GM19328 (cell line): ENCODE measurements at regions not wholly inside any gene's neighbourhood (a gene's known extent, or its start where the extent isn't known, plus 50 kb on each side); places are given as distances from the start of the nearest gene placed in this dataset.
"Not testable (repeated sequence)": the region's sequence is repeated elsewhere in the genome, so short reads cannot be mapped to it uniquely, and the experiment has no call there.

Experiments
- ATAC-seq: cut with Tn5 transposase; IDR thresholded peaks from one replicate; pipeline ENCODE4 v1.9.1; 2021; ENCODE audit warnings: mild to moderate bottlenecking, moderate library complexity; ENCODE audit not compliant: unreplicated experiment

DNA sequence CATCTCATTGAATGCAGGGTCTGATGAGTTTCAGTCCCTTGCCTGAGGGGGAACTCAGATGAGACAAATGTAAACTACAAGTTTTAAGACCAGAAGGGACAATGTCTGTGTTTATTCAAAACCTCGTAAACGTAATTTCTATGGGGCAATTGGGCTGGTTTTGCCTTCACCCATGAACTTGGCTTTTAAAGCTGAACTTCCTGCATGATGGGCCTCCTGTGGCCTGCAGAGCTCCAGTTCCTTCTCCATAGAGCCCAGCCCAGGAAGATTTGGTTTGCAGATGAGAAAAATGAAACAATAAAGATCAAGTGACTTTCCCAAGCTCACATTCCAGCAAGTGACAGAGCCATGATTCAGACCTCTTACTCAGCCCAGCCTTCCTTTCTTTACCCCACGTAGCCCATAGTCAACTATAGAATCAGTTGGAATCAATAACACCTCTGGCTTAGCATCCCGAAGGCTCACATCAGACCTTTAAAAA lies 612.3 kb downstream of the UTRN start:
- no peak for ATAC-seq

DNA sequence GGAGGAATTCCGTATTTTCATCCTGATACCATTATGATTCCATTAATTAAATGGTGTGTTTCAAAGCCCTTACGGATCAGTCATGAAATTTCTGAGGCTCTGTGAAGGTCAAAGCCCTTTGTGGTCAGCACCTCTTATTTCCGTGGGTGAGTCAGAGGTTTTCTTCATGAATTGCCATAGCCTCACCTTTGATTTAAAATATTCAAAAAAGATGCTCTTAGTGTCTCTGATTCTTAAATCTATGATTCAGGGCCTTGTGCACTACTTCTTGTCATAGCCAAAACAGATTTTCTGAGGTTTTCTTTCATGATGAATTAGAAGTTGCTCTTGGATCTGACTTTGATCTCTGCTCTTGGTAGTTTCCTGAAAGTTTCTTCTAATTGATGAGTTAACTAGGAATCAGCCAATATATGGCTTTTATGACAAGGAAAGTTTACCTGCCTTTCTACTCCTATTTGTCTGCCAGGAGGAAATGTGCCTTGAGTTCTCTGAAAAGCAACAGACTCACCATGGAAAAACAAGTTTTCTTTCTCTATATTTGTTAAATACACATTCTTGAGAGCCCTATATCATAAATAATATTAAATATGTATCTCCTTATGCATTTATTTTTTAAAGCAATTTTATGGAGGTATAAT lies 613.0 kb downstream of the UTRN start:
- no peak for ATAC-seq

DNA sequence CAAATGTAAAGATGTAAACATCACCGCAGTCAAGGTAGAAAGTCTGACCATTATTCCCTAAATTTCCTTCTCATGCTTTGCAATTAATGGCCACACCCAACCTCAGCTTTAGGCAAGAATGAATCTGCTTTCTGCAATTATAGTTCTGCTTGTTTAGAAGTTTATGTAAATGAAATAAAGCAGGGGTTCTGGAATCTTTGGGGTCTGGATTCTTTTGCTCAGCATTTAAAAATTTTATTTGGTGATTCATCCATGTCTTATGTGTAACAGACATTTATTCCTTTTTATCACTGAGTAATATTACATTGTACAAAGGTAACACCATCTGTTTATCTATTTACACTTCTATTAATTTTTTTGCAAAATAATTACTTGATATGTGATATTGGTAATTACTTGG lies 613.6 kb downstream of the UTRN start:
- ATAC-seq, result no peak

DNA sequence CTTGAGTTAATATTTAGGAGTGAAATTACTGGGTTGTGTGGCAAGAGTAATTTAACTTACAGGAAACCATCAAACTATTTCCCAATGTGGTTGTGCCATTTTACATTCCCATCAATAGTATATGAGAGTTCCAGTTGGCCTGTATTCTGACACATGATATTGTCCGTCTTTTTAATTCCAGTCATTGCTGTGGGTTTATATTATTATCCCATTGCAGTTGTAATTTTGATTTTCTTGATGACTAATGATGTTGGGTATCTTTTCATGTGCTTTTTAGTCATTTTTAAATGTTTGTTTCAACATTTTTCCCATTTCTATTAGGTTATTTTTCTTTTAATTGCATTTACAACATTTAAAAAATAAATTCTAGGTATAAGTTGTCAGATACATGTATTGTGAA lies 614.0 kb downstream of the UTRN start:
- ATAC-seq, result no peak

DNA sequence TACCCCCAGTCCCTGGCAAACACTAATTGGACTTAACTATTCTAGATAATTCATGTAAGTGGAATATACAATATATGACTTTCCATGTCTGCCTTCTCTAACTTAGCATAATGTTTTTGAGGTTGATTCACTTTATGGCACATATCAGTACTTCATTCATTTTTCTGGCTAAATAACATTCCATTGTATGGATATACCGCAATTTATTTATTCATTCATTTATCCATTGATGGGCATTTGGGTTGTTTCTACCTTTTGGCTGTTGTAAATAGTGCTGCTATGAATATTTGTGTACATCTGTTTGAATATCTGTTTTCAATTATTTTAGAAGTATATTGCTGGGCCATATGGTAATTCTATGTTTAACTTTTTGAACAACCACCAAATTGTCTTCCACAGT lies 616.3 kb downstream of the UTRN start:
- ATAC-seq, result no peak

DNA sequence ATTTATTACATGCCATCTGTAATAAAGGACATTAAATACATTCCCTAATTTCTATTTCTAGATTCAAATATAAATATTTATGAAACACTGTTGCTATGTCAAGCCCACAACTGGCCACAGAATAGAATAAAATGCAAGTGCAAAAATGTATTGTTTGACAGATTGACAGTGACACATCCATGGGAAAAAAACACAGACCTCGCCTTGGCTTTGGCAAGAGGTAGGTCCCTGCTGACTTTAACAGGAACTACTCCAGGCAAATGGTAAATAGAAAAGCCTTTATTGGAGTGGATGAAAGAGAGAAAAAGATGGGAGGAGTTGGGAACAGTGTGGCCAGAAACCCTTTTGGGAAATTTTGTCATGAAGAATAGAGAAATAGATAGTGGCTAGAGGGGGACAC lies 622.9 kb downstream of the UTRN start:
- no peak for ATAC-seq

DNA sequence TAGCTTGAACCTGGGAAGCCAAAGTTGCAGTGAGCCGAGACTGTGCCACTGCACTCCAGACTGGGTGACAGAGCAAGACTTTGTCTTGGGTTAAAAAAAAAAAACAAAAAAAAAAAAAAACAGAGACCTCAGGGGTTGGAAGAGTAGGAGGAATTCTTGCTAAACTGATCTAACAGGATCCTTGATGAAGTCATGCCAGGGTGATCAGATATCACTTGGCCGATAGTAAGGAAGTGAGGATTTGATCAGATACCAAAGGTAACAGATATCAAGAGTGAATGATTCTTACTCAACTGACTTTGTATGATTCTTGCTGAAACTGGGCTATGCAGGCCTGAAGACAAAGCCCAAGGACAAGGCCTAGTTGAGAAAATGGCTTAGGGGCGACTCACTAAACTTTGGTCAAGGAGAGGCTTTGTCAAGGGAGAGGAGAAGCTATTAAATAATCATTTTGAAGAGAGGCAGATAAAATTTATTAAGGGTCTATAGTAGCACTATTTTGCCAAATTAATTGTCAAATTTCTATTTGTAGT lies 624.7 kb downstream of the UTRN start:
- no peak for ATAC-seq

DNA sequence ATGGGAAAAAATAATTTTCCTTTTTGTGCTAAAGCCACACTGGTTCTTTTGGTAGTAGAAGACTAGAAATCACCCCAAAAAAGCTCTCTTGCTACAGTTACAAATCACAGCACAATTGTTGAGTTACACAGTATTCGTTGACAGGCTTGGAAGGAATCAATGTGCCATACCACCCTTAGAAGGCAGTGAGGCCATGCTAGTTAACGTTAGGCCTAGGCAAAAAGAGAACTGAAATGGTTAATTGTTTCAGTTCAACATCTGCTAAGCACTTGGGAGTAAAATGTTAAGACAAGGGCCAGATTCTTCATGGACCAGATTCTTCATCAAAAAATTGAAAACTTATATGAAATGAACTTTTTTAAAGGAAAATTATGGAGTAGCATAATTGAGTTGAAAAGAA lies 626.2 kb downstream of the UTRN start:
- no peak for ATAC-seq

DNA sequence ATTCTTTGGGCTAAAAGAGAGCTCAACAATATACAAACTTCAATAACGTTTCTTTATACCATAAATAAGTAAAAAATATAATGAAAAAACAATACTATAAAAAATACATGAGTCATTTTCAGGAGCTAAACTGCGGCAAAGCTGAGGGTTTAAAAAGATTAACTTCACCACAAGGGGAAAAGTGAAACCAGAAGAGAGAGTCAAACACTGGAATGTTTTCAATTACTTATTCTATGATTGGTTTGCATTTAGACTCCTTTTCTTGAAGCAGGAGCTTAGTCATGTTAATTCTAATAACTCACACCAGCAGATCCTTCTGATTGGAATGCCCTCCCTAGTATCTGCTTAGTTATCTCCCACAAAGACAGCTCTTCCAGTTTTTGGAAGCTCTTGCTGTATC lies 627.3 kb downstream of the UTRN start:
- ATAC-seq, result no peak

DNA sequence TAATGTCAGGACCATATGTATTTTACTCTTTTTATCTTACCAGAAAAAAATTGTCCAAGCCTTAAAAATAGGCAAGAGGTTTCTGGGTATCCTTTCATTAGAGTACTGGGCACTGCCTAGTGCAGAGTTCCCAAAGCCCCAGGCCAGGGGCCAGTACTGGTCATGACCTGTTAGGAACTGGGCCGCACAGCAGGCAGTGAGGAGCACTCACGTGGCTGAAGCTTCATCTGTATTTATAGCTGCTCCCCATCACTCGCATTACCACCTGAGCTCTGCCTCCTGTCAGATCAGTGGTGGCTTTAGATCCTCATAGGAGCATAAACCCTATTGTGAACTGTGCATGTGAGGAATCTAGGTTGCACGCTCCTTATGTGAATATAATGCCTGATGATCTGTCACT lies 632.9 kb downstream of the UTRN start:
- ATAC-seq, result no peak

DNA sequence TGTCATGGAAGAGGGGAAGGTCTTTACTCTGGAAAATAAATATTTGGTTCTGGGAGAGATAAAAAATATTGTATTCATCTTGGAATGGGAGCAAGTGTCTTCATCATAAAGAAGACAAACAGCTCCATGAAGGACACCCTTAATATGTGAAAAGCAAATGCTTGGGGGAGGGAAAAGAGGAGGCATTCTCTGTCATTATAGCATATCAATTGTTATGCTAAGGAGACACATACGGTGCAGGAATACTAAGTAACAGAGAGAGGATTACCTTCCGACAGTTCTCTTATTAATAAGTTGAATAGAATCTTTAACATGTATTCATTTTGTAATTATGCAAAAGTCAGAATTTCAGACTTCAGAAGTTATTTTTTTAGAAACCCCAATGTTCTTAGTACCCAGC lies 634.4 kb downstream of the UTRN start:
- ATAC-seq, result no peak

DNA sequence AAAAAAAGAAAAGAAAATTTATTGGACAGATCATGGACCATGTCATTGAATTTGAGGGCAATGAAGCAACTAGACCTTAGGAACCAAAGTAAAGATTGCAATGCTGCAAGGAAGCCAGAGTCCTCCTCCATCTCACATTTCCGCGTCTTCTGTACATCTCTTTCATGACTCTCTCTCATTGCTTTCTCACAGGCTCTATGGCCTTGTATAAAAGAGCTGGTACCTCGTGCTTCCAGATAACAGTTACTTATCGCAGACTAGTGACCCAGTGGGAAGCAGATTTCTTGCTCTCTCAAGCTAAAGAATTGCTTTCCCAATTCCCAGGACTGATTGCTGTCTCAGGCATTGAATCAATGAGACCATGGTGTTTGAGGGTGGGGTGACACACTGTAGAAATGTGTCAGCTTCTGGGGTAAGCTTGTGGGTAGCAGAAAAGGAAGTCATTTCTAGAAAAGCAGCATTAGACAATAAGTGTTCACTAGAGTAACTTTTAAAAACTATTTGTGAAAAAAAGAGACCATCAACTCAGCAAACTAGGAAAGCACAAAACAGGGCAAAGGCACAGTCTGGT lies 635.3 kb downstream of the UTRN start:
- ATAC-seq, result no peak

DNA sequence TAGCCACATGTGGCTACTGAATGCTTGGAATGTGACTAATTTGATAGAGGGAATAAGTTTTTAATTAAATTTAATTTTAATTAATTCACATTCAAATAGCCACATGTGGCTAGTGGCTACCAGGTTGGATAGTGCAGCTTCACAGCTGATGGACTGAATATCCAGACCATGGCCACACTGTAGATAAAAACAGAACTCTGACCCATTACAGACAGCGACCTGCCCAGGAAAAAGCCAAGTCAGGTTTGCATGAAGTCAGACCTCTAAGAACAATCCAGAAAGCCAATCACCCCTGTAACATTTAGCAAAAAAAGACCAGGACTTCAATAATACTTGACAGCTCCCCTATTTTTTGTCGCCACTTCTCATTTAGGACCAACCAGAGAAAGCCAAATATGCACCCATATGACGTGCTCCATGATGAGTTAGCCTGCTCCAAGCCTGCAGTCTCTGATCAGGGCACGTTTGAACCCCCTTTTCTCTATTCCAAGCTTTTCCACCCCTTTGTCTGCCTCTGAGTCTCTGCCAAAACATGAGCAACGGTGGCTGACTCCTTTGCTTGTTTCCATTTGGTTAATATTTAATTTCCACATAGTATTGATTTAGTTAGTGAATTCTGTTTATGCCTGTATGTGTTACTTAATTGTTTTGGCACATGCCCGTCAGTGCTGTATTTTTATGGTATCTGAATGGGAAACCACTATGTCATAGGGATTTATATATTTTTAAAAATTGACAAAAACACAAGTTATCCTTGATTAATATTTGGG lies 636.3 kb downstream of the UTRN start:
- ATAC-seq, result no peak

DNA sequence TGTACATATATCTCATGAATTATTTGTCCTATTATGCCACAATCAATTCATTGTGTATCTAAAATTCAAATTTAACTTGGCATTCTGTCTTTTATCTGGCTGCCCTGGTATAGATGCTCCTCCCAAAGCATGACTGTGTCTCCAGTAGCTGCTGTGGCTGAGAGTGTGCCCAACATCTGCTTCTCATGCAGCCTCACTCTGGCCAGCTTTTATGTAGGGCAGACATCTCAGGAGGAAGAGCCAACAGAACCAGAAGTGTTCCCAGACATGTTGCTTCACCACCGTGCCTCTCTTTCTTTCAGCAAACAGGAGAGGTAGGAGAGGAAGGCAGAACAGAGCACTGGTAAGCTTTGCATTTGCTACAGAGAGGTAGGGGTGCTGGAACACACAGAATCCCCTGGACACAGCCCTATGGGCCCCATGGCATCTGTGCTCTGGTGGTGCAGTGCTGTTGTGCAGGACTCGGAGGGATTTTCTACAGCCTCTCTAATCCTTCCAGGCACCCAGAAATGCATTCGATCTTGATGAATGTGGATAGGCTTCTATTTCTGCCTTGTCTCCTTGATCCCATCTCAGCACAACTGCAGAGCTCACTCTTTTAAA lies 637.1 kb downstream of the UTRN start:
- ATAC-seq, result no peak

DNA sequence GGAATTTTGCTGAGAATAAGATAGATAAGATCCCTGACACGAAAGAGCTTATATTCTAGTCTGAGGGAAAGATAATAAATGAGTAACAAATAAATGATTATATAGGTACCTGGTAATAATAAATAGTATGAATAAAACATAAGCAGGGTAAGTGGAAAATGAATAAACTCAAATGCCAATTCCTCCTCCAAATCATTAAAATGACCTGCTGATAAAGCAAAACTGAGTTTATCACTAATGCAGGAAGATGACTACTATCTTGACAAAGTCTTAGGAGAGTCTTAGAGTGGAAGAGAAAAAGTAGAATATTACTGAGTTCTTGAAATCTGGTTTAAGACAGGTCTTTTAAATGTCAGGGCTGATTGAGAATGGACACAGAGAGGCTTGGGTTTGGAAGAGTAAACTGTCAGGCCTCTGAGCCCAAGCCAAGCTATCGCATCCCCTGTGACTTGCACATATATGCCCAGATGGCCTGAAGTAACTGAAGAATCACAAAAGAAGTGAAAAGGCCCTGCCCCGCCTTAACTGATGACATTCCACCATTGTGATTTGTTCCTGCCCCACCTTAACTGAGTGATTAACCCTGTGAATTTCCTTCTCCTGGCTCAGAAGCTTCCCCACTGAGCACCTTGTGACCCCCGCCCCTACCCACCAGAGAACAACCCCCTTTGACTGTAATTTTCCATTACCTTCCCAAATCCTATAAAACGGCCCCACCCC lies 637.8 kb downstream of the UTRN start:
- ATAC-seq, result not testable (repeated sequence)

DNA sequence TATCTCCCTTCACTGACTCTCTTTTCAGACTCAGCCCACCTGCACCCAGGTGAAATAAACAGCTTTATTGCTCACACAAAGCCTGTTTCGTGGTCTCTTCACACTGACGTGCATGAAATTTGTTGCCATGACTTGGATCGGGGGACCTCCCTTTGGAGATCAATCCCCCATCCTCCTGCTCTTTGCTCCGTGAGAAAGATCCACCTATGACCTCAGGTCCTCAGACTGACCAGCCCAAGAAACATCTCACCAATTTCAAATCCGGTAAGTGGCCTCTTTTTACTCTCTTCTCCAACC lies 638.3 kb downstream of the UTRN start:
- ATAC-seq, result not testable (repeated sequence)

DNA sequence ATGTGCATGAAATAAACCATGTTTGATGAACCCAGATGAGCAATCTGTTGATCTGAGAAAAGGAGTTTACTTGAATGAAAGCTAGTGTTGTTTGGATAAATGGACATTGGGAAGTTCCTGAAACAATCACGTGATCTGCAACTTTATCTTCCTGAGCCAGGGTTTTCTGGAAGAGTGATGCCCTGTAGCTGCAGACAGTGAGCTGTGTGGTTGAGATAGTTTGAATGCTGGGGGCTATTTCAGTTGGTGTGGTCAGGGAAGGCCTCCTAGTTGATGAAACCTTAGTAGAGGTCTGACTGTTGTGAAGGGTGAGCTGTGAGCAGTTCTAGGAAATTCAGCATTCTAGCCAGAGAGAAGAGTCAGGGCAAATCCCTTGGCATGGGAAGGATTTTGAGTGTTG lies 643.7 kb downstream of the UTRN start:
- ATAC-seq, result no peak

DNA sequence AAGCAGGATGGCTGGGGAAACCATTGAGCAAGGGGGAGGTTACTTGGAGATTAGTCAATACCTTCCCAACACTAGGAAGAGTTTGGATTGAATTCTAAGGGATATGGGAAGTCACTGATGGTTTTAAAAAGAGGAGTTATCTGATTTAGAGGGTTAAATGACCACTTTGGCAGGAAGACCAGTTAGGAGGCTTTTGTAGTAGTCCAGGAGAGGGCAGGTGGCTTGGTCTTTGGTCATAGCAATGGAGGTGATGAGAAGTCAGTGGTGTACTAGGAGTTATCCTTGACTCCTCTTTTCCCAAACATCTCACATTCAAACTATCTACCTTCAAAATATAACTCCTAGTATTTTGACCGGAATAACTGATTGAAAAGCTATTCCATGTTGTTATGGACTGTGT lies 644.1 kb downstream of the UTRN start:
- no peak for ATAC-seq

DNA sequence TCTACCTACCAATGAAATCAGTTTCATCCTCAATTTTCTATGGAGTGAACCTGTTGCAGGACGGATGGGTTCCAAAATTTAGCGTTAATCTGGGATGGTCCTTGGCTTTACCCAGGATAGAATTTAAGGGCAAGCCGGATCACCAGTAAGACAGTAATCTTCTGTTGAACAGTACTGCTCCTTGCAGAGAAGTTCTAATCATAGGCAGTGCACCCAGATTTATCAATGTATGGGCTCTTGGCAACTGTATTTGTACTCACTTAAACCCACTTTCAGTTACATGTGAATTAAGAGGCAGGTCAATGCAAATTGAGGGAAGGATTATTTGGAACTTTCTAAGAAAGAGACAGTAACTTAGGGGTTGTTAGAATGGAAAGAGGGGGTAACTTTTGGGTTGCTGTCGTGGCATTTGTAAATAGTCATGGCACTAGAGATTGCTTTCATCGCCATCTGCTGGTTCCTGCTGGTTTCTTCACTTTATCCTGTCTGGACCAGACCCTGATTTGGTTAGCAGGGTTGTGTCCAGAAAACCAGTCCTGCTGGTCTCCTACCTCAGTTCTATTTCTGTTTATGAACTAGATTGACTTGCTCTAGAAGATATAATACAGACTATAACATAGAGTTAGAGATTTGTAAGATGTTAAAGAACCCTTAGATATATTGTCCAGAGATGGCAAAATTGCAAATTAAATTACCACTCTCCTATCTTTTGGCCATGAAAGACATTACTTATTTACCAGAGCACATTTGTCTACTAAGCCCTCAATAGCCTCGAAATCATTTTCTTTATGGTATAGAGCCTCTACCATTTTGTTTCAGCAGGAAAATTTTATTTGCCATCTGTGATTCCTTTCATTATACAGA lies 646.3 kb downstream of the UTRN start:
- ATAC-seq, result no peak

DNA sequence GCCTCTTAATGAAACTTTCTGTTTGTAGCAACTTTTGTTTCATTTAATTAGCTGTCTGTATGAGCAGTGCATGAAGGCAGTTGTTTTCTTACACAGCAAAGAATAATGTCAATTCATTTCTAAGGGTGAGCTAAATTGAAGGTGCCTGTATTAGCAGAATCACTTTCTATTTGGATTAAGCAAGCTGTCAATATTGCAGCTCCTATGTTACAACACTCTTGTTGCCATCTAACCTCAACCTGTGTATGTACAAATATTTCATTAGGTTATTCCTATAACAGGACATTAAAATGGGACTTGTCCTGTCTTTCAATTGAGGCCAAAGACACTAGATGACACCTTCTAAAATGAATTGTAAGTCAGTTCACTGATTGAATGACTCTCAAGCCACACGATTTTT lies 647.5 kb downstream of the UTRN start:
- no peak for ATAC-seq
